Neural cell (in vitro differentiated cells): ENCODE measurements at regions not wholly inside any gene's neighbourhood (a gene's known extent, or its start where the extent isn't known, plus 50 kb on each side); places are given as distances from the start of the nearest gene placed in this dataset.

ENCODE experiments used
- H2AFZ ChIP-seq: fragments of 200-600, 300-800 bp; sonication (generic), shearing (Covaris generic); 2 replicates; pipeline ENCODE4 v1.6.0; 2014; ENCODE audit warnings: low read depth, mild to moderate bottlenecking, antibody characterized with exemption, low read length, moderate library complexity
- H3F3A ChIP-seq: fragments of 200-600 bp; shearing (Covaris generic); 2 replicates; pipeline ENCODE4 v1.6.1; 2016; ENCODE audit warnings: mild to moderate bottlenecking, moderate library complexity, mixed read lengths, antibody characterized with exemption, low read length; ENCODE audit not compliant: insufficient read depth, poor library complexity, severe bottlenecking
- H3K27ac ChIP-seq: fragments of 200-600, 300-800 bp; sonication (generic), shearing (Covaris generic); 2 replicates; pipeline ENCODE4 v1.5.1; 2014; ENCODE audit warnings: mild to moderate bottlenecking, low read length, moderate library complexity
- H3K27me3 ChIP-seq: fragments of 300-800, 200-600 bp; sonication (generic), shearing (Covaris generic); 2 replicates; pipeline ENCODE4 v1.6.0; 2014; ENCODE audit warnings: mild to moderate bottlenecking, low read depth, low read length, moderate library complexity; ENCODE audit not compliant: insufficient read depth
- H3K36me3 ChIP-seq: fragments of 300-800, 200-600 bp; sonication (generic), shearing (Covaris generic); 2 replicates; pipeline ENCODE4 v1.5.1; 2014; ENCODE audit warnings: mild to moderate bottlenecking, antibody characterized with exemption, low read length, moderate library complexity; ENCODE audit not compliant: insufficient read depth
- H3K4me2 ChIP-seq: fragments of 300-800, 200-600 bp; sonication (generic), shearing (Covaris generic); 2 replicates; pipeline ENCODE4 v1.6.0; 2014; ENCODE audit warnings: mild to moderate bottlenecking, low read length
- H3K4me3 ChIP-seq: fragments of 300-800, 200-600 bp; sonication (generic), shearing (Covaris generic); 2 replicates; pipeline ENCODE4 v1.5.1; 2014; ENCODE audit warnings: mild to moderate bottlenecking, low read length, moderate library complexity
- H3K79me2 ChIP-seq: fragments of 200-600 bp; shearing (Covaris generic); replicated peaks from 2 replicates; pipeline ENCODE4 v1.6.0; 2014; ENCODE audit warnings: mild to moderate bottlenecking, low read length, moderate library complexity; ENCODE audit not compliant: insufficient read depth
- H3K9ac ChIP-seq: fragments of 300-800, 200-600 bp; sonication (generic), shearing (Covaris generic); 2 replicates; pipeline ENCODE4 v1.6.1; 2016; ENCODE audit warnings: mild to moderate bottlenecking, low read length, mixed read lengths
- H3K9me2 ChIP-seq: fragments of 200-600 bp; shearing (Covaris generic); 2 replicates; pipeline ENCODE4 v1.6.1; 2016; ENCODE audit warnings: mild to moderate bottlenecking, low read length, mixed read lengths; ENCODE audit not compliant: insufficient read depth
- H3K9me3 ChIP-seq: fragments of 200-600, 300-800 bp; sonication (generic), shearing (Covaris generic); 2 replicates; pipeline ENCODE4 v1.6.1; 2016; ENCODE audit warnings: mild to moderate bottlenecking, mixed run types, low read length, moderate library complexity, mixed read lengths
- H4K20me1 ChIP-seq: fragments of 200-600 bp; shearing (Covaris generic); 2 replicates; pipeline ENCODE4 v1.6.1; 2016; ENCODE audit warnings: mild to moderate bottlenecking, mixed run types; ENCODE audit not compliant: insufficient read depth
- EP300 ChIP-seq: fragments of 450-650 bp; conservative IDR thresholded peaks from 2 replicates; pipeline ENCODE4 v1.6.1; 2014; ENCODE audit warnings: antibody characterized with exemption, mild to moderate bottlenecking, moderate library complexity; ENCODE audit not compliant: poor library complexity, severe bottlenecking
- EZH2 ChIP-seq: fragments of 200-600, 300-800 bp; shearing (Covaris generic), sonication (generic); IDR thresholded peaks from 2 replicates; pipeline ENCODE4 v1.6.1; 2014; ENCODE audit warnings: antibody characterized with exemption, low read length, borderline replicate concordance, mild to moderate bottlenecking; ENCODE audit not compliant: insufficient read depth, poor library complexity, severe bottlenecking
- MXI1 ChIP-seq: fragments of 450-650 bp; conservative IDR thresholded peaks from 2 replicates; pipeline ENCODE4 v1.6.1; 2014; ENCODE audit warnings: antibody characterized with exemption, mild to moderate bottlenecking; ENCODE audit not compliant: poor library complexity, severe bottlenecking
- POLR2AphosphoS5 ChIP-seq: IDR thresholded peaks from 2 replicates; pipeline ENCODE4 v1.6.1; 2012
- RAD21 ChIP-seq: fragments of 450-650 bp; conservative IDR thresholded peaks from 2 replicates; pipeline ENCODE4 v1.6.1; 2014; ENCODE audit warnings: antibody characterized with exemption, mild to moderate bottlenecking, moderate library complexity
- SMC3 ChIP-seq: fragments of 450-650 bp; conservative IDR thresholded peaks from 2 replicates; pipeline ENCODE4 v1.6.1; 2014; ENCODE audit warnings: antibody characterized with exemption, mild to moderate bottlenecking, moderate library complexity; ENCODE audit not compliant: poor library complexity
- TAF1 ChIP-seq: IDR thresholded peaks from 2 replicates; pipeline ENCODE4 v1.6.1; 2012; ENCODE audit warnings: low read depth
- TF ChIP-seq, protein P1 (sequence below): fragments of 450-650 bp; IDR thresholded peaks from 2 replicates; pipeline ENCODE4 v1.5.1; 2014; ENCODE audit warnings: antibody characterized with exemption, mild to moderate bottlenecking, moderate library complexity; ENCODE audit not compliant: poor library complexity, severe bottlenecking
- TF ChIP-seq, protein P2 (sequence below): IDR thresholded peaks from 2 replicates; pipeline ENCODE4 v1.6.1; 2012; ENCODE audit warnings: borderline replicate concordance

DNA sequence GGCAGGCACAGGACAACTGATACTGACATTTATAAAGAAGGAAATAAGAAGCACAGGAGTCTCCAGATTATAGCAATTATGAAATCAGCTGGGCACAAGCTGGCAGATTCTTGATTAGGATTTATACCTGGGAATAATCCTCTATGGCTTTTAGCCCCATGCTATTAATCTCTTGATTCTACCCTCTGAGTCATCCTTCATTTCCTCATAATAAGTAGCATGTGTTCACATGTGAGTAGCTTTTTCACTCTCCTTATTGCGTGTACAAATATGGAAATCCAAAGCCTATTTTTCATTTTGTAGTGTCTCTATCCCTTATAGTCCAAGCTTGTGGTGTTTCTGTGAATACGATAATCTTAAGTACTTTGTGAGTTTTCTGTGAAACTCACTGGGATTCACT lies 185.0 kb upstream of the PRLR start:
- Histone ChIP-seq H3K79me2 (no peaks in the 10 kb centered on the region), H3F3A (no peaks in the 10 kb centered on the region), H3K27ac (no peak overlapping the region), H3K9ac (no peak overlapping the region), H3K4me3 (no peak overlapping the region), H2AFZ (no peak overlapping the region), H3K4me2 (no peak overlapping the region), H3K9me3 (no peaks in the 10 kb centered on the region), H3K27me3 (no peaks in the 10 kb centered on the region), H4K20me1 (no peaks in the 10 kb centered on the region), H3K9me2 (no peaks in the 10 kb centered on the region), H3K36me3 (no peaks in the 10 kb centered on the region)
- TF ChIP-seq, protein P1, sequence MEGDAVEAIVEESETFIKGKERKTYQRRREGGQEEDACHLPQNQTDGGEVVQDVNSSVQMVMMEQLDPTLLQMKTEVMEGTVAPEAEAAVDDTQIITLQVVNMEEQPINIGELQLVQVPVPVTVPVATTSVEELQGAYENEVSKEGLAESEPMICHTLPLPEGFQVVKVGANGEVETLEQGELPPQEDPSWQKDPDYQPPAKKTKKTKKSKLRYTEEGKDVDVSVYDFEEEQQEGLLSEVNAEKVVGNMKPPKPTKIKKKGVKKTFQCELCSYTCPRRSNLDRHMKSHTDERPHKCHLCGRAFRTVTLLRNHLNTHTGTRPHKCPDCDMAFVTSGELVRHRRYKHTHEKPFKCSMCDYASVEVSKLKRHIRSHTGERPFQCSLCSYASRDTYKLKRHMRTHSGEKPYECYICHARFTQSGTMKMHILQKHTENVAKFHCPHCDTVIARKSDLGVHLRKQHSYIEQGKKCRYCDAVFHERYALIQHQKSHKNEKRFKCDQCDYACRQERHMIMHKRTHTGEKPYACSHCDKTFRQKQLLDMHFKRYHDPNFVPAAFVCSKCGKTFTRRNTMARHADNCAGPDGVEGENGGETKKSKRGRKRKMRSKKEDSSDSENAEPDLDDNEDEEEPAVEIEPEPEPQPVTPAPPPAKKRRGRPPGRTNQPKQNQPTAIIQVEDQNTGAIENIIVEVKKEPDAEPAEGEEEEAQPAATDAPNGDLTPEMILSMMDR = no peak
- TF ChIP-seq EZH2 = no peak
- TF ChIP-seq, protein P2, sequence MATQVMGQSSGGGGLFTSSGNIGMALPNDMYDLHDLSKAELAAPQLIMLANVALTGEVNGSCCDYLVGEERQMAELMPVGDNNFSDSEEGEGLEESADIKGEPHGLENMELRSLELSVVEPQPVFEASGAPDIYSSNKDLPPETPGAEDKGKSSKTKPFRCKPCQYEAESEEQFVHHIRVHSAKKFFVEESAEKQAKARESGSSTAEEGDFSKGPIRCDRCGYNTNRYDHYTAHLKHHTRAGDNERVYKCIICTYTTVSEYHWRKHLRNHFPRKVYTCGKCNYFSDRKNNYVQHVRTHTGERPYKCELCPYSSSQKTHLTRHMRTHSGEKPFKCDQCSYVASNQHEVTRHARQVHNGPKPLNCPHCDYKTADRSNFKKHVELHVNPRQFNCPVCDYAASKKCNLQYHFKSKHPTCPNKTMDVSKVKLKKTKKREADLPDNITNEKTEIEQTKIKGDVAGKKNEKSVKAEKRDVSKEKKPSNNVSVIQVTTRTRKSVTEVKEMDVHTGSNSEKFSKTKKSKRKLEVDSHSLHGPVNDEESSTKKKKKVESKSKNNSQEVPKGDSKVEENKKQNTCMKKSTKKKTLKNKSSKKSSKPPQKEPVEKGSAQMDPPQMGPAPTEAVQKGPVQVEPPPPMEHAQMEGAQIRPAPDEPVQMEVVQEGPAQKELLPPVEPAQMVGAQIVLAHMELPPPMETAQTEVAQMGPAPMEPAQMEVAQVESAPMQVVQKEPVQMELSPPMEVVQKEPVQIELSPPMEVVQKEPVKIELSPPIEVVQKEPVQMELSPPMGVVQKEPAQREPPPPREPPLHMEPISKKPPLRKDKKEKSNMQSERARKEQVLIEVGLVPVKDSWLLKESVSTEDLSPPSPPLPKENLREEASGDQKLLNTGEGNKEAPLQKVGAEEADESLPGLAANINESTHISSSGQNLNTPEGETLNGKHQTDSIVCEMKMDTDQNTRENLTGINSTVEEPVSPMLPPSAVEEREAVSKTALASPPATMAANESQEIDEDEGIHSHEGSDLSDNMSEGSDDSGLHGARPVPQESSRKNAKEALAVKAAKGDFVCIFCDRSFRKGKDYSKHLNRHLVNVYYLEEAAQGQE = no peak
- TF ChIP-seq TAF1 = no peak
- TF ChIP-seq RAD21 = no peak
- TF ChIP-seq EP300 = no peak
- no peak for TF ChIP-seq MXI1
- no peak for TF ChIP-seq POLR2AphosphoS5
- TF ChIP-seq SMC3 = no peak

DNA sequence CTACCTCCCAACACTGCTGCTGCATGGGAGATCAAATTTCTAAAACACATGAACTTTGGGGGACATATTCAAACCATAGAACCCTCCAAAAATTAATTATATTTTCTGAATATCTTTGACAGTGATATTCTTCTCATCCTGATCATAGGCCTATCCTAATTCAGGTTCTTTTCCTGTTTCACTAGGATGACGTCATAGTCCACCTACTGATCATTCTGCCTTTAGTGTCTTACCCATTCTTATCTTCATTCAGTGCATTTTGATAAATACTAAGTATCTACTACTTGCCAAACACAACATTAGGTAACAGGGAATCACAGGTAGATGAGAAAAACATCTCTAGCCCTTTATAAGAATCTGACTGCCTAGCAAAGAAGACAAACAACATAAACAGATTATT lies 179.1 kb upstream of the PRLR start:
- TF ChIP-seq EZH2 = no peak
- no peak for TF ChIP-seq POLR2AphosphoS5
- TF ChIP-seq RAD21 = no peak
- no peak for TF ChIP-seq TAF1
- TF ChIP-seq, protein P1 = no peak
- TF ChIP-seq SMC3 = no peak
- TF ChIP-seq MXI1 = no peak
- TF ChIP-seq, protein P2 = no peak
- TF ChIP-seq EP300 = no peak
- no peaks in the 10 kb centered on the region for H3K36me3 ChIP-seq
- no peaks in the 10 kb centered on the region for H3K9me3 ChIP-seq
- no peaks in the 10 kb centered on the region for H3K27me3 ChIP-seq
- H3K9me2 ChIP-seq = no peaks in the 10 kb centered on the region
- H3K9ac ChIP-seq = no peak overlapping the region
- no peaks in the 10 kb centered on the region for H4K20me1 ChIP-seq
- no peak overlapping the region for H3K4me3 ChIP-seq
- H3K4me2 ChIP-seq = no peak overlapping the region
- no peak overlapping the region for H3K27ac ChIP-seq
- no peak overlapping the region for H2AFZ ChIP-seq
- H3F3A ChIP-seq = no peaks in the 10 kb centered on the region
- H3K79me2 ChIP-seq = no peaks in the 10 kb centered on the region
